Stimulated activated CD4-positive, alpha-beta T cell treated with anti-CD3 and anti-CD28 coated beads, Interleukin-4, amount 100 ng/mL, for 1 hour (primary cell): ENCODE measurements at regions not wholly inside any gene's neighbourhood (a gene's known extent, or its start where the extent isn't known, plus 50 kb on each side); places are given as distances from the start of the nearest gene placed in this dataset.

ENCODE experiments used
- DNase-seq: peaks from one replicate; pipeline ENCODE4 v3.0.0-alpha.2; 2020

GRCh38 chr5:133794771-133795415 is 173.5 kb downstream of the C5orf15 start:
- DNase-seq = no peak

DNA sequence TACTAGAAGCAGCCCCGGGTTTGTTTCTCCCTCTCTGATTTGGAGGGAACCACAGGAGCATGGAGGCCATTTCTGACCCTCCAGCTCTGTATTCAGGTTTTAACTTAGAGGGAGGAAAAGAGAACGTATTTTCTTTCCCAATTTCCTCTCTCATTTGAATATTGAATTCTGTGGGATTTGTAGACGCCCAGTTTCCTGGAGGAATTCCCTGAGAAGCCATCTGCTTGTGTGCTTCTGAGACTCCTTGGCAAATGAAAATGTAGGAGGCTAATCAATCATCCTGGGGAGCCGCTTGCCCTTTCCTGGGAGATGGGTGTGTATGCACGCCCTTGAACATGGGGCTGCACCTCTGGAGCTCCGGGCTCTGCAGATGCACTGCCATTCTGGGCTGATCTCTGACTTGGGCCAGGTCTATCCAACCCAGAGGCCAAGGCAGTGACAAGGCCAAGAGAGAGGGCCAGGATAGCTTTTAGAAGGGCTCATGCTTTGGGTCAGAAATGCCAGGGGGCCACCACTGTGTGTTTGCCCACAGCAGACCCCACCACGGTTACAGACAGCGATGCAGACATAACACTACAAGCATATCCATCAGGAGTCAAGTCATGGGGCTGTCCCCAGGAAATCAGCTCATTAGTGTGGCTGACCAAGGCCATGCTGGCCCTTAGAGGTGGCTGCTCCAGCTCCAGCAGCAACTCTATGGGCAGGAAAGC is 174.5 kb downstream of the C5orf15 start:
- DNase-seq = no peak

GRCh38 chr5:133792655-133793054 is 175.8 kb downstream of the C5orf15 start:
- no peak for DNase-seq

GRCh38 chr5:133792024-133792423 is 176.4 kb downstream of the C5orf15 start:
- no peak for DNase-seq

DNA sequence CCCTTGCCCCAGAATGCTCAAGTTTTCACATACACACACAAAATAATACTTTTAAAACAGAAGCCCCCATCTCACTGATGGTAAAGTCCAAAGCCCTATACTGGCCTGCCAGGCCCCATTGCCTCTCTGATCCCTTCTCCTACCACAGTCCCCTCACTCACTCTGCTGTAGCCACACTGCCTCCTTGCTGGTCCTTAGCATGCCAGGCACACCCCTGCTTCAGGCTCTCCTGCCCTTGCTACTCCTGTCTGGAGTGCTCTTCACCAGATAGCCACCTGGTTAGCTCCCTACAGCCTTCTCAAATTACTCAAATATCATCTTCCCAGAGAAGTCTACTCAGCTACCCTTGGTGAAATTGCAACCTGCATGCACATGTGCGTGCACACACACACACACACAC is 177.5 kb downstream of the C5orf15 start:
- no peak for DNase-seq

DNA sequence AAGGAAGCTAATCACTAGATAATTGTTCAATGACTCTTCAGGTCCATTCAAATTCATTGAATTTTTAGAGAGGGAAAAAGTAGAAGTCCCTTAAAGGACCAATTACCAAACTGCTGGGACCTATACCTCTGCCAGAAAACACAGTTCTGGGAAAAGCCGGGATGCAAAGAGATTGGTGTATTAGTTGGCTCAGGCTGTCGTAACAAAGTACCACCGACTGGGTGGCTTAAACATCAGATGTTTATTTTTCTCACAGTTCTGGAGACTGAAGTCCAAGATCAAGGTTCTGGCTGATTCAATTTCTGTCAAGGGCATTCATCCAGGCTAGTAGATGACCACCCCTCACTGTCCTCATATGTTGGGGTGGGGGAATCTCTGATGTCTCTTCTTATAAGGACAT is 177.1 kb upstream of the FSTL4 start:
- no peak for DNase-seq

- no peak for DNase-seq
These were observed 175.8 kb upstream of the FSTL4 start for GRCh38 chr5:133788121-133788520.

DNA sequence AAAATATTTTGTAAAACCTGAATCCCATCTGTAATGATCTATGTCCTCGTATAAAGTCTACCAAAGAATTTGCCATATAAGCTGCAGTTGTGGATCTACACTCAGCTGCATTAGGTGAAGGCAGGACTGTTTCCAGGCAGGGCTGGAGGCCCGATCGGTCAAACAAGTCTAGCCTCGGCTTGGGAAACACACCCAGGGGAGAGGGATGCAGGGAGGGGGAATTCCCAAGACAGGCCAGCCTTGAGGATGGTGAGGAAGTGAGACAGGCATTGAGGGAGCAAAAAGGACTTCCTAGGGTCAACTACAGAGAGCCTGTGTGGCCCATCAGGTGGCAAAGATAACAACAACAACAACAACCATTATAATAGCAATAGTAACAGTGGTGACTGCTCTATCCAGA is 174.1 kb upstream of the FSTL4 start:
- DNase-seq = no peak

- no peak for DNase-seq
These were observed 172.8 kb upstream of the FSTL4 start for GRCh38 chr5:133785182-133785581.

DNA sequence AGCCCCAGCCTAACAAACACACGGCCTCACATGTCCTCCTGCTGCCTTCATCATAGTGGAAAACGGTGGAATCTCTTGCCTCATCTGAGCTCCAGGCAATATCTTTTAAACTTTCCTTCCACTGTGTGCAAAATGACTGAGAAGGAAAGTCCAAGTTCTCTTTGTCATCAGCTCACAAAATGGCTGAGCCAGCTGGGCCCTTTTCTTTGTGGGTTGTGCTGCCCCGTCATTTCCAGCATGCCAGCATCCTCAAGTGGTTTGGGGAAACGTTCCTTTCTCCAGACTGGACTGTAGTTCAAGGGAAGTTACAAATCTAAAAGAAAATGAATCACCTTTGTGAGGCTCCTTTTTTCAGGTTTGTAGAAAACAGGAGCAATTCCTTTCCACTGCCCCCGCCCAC is 171.1 kb upstream of the FSTL4 start:
- no peak for DNase-seq

GRCh38 chr5:133782736-133783135 is 170.4 kb upstream of the FSTL4 start:
- no peak for DNase-seq

DNA sequence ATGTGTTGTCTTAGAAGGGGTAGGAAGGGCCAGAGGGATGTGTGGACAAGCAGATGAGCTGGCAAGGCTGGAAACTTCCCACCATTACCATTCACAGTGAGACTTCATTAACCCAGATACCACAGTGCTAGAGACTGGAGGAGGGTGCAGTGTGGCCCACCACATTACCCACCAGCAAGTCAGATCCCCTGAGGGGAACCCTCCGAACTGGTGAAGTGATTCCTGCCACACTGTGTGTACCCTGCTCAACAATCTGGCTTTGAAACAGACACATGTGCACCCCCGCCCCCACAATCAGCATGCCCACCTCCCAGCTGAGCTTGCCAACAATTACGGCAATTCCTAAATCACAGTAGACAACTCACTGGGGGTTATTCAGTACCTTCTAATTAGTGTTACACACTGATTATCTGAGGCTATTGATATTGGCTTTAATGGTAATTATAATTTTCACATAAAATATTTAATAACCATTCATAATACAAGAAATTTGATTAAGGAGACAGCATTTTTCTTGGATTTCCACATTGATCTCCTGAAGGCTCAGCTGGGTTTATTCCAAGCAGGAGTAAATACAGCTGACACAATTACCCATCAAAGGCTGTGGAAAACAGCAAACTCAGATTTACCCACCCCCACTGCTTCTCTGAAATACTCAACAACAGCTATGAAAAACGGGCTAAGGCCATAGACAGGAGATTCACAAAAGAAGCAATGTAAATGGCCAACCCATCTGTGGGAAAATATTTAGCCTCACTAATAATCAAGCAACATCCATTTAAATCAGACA is 169.3 kb upstream of the FSTL4 start:
- DNase-seq = no peak

DNA sequence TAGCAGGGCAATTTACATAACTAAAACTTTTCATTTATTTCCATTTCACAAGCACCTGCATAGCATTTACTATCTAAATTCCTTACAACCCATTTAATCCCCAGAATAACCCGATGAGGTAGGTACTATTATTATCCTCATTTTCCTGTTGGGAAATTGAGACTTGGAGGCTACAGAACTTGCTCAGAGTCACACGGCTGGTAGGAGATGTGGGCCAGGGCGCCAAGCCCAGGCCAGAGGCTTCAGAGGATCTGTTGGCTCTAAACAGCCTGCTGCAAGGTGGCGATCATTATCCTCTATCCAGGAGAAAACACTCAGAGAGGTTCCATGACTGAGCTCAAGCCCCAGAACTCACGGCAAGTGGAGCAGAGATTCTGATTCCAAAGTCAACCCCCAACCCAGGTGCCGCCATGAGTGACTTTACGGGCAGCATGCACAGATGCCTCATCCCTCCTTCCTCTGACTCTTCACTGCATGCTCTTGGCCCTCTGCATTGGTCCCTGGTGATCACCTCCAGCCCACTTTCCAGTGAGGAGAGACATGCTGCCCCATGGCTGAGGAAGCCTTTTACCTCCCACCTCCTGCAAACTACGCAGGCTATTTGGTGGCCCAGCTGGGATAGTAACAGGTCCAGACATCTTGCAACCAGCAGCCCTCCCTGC is 168.4 kb upstream of the FSTL4 start:
- no peak for DNase-seq

- no peak for DNase-seq
These were observed 167.6 kb upstream of the FSTL4 start for GRCh38 chr5:133779828-133780475.

DNA sequence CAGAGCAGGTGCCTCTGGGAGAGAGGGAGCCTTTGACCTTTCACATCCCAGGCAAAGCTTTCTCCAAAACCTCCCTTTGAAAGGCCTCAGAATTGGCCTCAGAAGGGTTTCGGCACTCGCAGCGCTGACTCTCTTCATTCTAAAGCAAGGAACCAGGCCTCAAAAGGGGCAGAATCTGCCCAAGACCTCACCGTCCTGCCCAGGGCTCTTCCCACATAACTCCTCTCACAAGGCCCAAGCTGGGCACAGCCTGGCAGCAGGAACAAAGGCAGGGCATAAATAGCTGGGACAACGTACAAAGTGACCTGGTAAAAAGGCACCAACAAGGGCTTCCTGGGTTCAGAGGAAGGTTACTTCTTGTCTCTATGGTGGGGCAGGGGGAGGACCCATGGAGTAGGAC is 166.3 kb upstream of the FSTL4 start:
- no peak for DNase-seq

DNA sequence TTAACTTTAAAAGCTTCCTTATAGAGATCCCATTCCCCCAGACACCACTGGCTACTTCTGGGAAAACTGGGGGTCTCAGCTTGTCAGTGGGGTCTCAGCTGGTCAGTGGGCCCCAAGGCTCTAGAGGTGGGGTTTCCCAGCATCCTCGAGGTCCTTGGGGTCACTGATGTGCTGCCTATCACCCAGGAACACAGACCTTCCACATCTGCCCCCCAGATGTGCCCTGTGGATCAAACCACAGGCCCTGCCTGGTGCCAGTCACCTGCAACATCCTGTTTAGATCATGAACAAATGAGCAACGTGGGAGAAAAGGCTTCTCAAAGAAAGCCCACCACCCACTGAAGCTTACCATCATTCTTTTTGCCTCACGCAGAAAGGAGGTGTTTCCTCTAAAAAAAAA is 165.6 kb upstream of the FSTL4 start:
- DNase-seq = no peak

DNA sequence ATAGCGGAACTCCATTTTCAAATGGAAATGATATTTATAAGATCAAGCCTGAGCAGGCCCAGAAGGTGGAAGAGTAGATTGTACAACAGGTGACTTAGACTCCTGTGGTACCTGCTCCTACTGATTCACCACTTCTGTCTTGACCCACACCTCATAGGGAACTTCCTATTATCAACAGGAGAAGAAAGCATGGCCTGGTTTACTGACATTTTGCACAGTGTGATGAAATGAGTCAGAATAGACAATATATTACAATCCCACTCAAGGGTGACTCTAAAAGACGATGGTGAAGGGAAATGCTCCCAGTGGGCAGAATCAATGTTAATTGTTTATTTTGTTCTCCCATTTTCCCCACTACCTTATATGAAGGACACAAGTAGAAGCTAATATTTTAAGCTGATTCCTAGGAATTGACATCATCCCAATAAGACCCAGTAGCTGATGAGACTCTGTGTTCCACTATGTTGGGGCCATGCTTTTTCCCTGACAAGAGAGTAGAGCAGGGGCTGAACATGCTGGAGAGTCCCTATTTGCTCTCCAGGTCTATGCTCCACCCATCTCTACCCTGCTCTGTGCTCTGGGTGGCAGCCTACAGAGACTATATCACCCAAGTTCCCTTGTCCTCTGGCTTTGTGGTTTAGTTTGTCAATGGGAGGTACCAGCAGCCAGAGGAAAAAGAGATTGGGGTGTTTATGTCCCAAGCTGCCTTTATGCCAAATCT is 163.4 kb upstream of the FSTL4 start:
- no peak for DNase-seq

DNA sequence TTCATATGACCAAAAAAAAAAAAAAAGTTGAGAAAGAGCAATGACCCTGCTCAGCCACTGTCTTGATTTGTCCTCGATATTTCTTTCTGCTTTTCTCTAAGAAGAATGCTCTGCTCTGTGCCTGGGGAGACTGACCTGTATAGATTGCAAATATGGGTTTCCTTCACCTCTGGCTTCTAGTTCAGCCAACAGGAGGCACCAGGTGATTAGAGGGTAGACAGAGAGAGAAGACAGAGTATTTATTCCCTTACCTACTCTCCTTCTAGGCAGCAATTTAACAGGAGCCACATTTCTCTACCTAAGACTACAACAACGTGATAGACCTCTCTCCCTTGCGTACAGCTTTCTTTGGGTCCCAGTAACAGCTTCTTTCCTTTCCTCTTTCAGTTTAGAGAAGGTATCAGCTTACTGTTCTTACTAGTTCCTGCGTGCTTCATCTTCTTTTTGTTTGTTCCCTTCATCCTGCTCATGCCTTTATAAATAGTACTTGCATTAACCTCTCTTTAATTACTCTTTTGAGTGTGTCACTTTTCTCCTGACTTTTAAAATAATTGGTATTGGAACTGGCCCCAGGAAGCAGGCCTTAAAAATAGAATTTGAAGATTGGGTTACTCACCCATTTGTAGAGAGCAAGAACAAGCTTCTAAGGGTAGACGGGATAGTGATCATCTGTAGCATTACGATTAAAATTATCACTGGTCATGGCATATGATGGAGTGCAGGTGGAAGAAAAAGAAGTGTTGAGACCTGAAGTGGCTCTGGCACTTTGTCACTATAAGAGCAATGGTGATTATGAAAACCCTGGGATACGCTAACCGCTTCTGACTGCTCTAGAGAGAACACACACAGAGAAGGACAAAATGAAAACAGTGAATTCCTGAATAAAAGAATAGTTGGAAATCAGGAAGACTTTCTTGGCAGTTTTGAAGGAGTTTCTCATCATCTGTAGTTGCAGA is 161.2 kb upstream of the FSTL4 start:
- DNase-seq = no peak

DNA sequence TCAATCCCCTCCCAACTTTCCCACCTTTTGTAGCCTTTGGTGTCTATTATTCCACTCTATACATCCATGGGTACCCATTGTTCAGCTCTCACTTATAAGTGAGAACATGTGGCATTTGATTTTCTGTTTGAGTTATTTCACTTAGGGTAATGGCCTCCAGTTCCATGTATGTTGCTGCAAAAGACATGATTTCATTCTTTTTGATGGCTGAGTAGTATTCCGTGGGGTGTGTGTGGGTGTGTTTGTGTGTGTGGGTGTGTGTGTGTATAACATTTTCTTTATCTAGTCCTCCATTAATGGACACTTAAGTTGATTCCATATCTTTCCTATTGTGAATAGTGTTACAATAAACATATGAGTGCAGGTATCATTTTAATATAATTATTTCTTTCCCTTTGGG is 157.5 kb upstream of the FSTL4 start:
- DNase-seq = no peak

DNA sequence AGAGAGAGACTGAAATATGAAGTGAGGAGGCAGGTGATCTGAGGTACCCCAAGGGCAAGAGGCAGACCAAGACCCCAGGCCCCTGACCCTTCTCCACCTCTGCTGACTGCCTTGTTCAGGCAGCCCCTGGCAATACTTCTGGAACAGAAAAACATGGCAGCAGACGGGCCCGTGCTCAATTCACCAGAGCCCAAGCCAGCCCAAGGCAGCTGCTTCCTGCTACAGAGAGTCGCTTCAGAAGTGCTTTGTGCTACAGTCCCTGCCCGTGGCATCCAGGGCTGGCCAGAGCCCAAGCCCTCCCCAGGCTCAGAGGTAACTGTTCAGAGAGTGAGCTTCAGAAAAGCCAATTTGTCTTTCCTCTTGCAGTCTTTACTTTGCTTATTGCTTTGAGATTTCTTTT is 151.4 kb upstream of the FSTL4 start:
- DNase-seq = no peak

- DNase-seq = no peak
These were observed 149.3 kb upstream of the FSTL4 start for GRCh38 chr5:133761632-133762031.
